IPS-18a (cell line): ENCODE measurements at regions not wholly inside any gene's neighbourhood (a gene's known extent, or its start where the extent isn't known, plus 50 kb on each side); places are given as distances from the start of the nearest gene placed in this dataset.
"Not testable (repeated sequence)": the region's sequence is repeated elsewhere in the genome, so short reads cannot be mapped to it uniquely, and the experiment has no call there.

ENCODE experiments used
- H3K27ac ChIP-seq: one replicate; pipeline ENCODE4 v1.5.1; 2013; ENCODE audit warnings: low read length
- H3K27me3 ChIP-seq: one replicate; pipeline ENCODE4 v1.6.1; 2013; ENCODE audit warnings: mild to moderate bottlenecking, low read length; ENCODE audit not compliant: control insufficient read depth, insufficient read depth
- H3K36me3 ChIP-seq: one replicate; pipeline ENCODE4 v1.6.1; 2013; ENCODE audit warnings: low read depth, low read length; ENCODE audit not compliant: control insufficient read depth
- H3K4me1 ChIP-seq: one replicate; pipeline ENCODE4 v1.6.1; 2013; ENCODE audit warnings: low read depth, low read length; ENCODE audit not compliant: control insufficient read depth
- H3K4me3 ChIP-seq: one replicate; pipeline ENCODE4 v1.5.1; 2013; ENCODE audit warnings: low read length
- H3K9ac ChIP-seq: one replicate; pipeline ENCODE4 v1.6.1; 2013; ENCODE audit warnings: mild to moderate bottlenecking, low read length, moderate library complexity
- H3K9me3 ChIP-seq: one replicate; pipeline ENCODE4 v1.6.1; 2013; ENCODE audit warnings: low read depth, low read length; ENCODE audit not compliant: control insufficient read depth

DNA sequence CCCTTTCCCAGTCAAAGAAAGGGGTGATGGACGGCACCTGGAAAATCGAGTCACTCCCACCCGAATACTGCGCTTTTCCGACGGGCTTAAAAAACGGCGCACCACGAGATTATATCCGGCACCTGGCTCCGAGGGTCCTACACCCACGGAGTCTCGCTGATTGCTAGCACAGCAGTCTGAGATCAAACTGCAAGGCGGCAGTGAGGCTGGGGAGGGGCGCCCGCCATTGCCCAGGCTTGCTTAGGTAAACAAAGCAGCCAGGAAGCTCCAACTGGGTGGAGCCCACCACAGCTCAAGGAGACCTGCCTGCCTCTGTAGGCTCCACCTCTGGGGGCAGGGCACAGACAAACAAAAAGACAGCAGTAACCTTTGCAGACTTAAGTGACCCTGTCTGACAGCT, 317.7 kb upstream of the GJE1 start:
- not testable (repeated sequence) for H3K9ac ChIP-seq, H3K9me3 ChIP-seq, H3K4me1 ChIP-seq, H3K27me3 ChIP-seq, H3K4me3 ChIP-seq, H3K27ac ChIP-seq, H3K36me3 ChIP-seq

GRCh38 chr6:141809901-141810300, 322.8 kb upstream of the GJE1 start:
- H3K9me3 ChIP-seq = no peaks in the 10 kb centered on the region
- H3K4me3 ChIP-seq = no peak overlapping the region
- H3K27ac ChIP-seq = no peak overlapping the region
- H3K9ac ChIP-seq = no peak overlapping the region
- H3K36me3 ChIP-seq = no peaks in the 10 kb centered on the region
- peaks cover 14% of the 10 kb centered on the region for H3K4me1 ChIP-seq
- no peaks in the 10 kb centered on the region for H3K27me3 ChIP-seq

- H3K36me3 ChIP-seq = no peaks in the 10 kb centered on the region
- H3K9ac ChIP-seq = no peak overlapping the region
- no peaks in the 10 kb centered on the region for H3K27me3 ChIP-seq
- H3K27ac ChIP-seq = no peak overlapping the region
- H3K4me3 ChIP-seq = no peak overlapping the region
- H3K9me3 ChIP-seq = no peaks in the 10 kb centered on the region
- H3K4me1 ChIP-seq = peaks cover 14% of the 10 kb centered on the region
Observed at GRCh38 chr6:141808662-141809061, 324.1 kb upstream of the GJE1 start.

DNA sequence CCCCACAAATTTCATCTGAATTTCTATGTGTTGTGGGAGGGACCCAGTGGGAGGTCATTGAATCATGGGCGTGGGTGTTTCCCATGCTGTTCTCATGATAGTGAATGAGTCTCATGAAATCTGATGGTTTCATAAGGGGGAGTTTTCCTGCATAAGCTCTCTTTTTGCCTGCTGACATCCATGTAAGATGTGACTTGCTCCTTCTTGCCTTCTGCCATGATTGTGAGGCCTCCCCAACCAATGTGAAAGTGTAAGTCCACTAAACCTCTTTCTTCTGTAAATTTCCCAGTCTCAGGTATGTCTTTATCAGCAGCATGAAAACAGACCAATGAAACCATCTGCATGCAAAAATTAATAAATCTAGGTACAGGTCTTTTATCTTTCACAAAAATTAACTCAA, 331.8 kb upstream of the GJE1 start:
- not testable (repeated sequence) for H3K4me3 ChIP-seq, H3K27ac ChIP-seq, H3K27me3 ChIP-seq, H3K9me3 ChIP-seq, H3K4me1 ChIP-seq, H3K36me3 ChIP-seq, H3K9ac ChIP-seq

- no peak overlapping the region for H3K9ac ChIP-seq
Observed at GRCh38 chr6:141790921-141791320, 341.8 kb upstream of the GJE1 start.

DNA sequence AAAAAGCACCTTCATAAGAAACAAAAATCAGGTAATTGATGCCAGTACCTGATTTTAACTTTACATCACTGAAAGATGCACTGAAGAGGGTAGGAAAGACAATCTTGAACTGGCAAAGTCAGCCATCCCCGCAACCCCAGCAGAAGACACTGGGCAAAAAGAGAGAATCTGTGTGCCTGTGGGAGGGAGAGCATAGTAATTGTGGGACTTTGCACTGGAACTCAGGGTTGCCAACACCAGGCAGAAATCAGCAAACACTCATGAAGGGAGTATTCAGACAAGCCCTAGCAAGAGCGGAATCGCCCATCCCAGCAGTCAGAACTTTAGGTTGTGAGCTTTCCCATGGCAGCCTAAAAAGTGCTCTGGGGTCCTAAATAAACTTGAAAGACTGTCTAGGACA, 344.6 kb upstream of the GJE1 start:
- Histone ChIP-seq H3K4me1 (peaks cover 5% of the 10 kb centered on the region), H3K9ac (no peak overlapping the region), H3K27ac (no peak overlapping the region), H3K27me3 (no peaks in the 10 kb centered on the region), H3K9me3 (no peaks in the 10 kb centered on the region), H3K36me3 (no peaks in the 10 kb centered on the region), H3K4me3 (no peak overlapping the region)

More at GRCh38 chr6:141790921-141791320, 341.8 kb upstream of the GJE1 start:
- Histone ChIP-seq H3K4me1 (peaks cover 5% of the 10 kb centered on the region), H3K9me3 (no peaks in the 10 kb centered on the region), H3K27ac (no peak overlapping the region), H3K4me3 (no peak overlapping the region), H3K27me3 (no peaks in the 10 kb centered on the region), H3K36me3 (no peaks in the 10 kb centered on the region)

GRCh38 chr6:141783585-141783984, 349.1 kb upstream of the GJE1 start:
- no peak overlapping the region for H3K27ac ChIP-seq
- no peaks in the 10 kb centered on the region for H3K27me3 ChIP-seq
- H3K4me1 ChIP-seq = no peaks in the 10 kb centered on the region
- H3K9ac ChIP-seq = no peak overlapping the region
- no peak overlapping the region for H3K4me3 ChIP-seq
- no peaks in the 10 kb centered on the region for H3K36me3 ChIP-seq
- no peaks in the 10 kb centered on the region for H3K9me3 ChIP-seq

- H3K9ac ChIP-seq = no peak overlapping the region
- H3K36me3 ChIP-seq = no peaks in the 10 kb centered on the region
- no peak overlapping the region for H3K27ac ChIP-seq
- no peak overlapping the region for H3K4me3 ChIP-seq
- H3K4me1 ChIP-seq = no peaks in the 10 kb centered on the region
- H3K9me3 ChIP-seq = no peaks in the 10 kb centered on the region
- H3K27me3 ChIP-seq = no peaks in the 10 kb centered on the region
Observed at GRCh38 chr6:141780296-141780695, 352.4 kb upstream of the GJE1 start.

- no peaks in the 10 kb centered on the region for H3K36me3 ChIP-seq
- no peak overlapping the region for H3K4me3 ChIP-seq
- H3K27ac ChIP-seq = no peak overlapping the region
- no peaks in the 10 kb centered on the region for H3K9me3 ChIP-seq
- no peaks in the 10 kb centered on the region for H3K4me1 ChIP-seq
- no peak overlapping the region for H3K9ac ChIP-seq
- H3K27me3 ChIP-seq = no peaks in the 10 kb centered on the region
Observed at GRCh38 chr6:141764388-141764787, 368.3 kb upstream of the GJE1 start.

DNA sequence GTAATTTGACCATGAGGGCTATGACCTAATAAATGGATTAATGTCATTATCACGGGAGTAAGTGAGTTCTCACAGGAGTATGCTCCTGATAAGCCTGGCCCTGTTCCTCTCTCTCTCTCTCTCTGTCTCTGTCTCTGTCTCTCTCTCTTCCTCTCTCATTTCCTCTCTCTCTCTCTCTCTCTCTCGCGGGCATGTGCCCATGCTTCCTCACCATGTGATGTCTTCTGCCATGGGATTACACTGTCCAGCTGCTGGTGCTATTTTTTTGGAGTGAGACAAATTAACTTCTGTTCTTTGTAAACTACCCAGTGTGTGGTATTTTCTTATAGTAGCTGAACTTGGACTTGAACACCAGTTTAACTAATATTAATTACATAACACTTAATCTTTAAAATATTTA, 374.3 kb upstream of the GJE1 start:
- Histone ChIP-seq H3K9ac (no peak overlapping the region), H3K4me3 (no peak overlapping the region), H3K36me3 (no peaks in the 10 kb centered on the region), H3K4me1 (no peaks in the 10 kb centered on the region), H3K27me3 (no peaks in the 10 kb centered on the region), H3K9me3 (no peaks in the 10 kb centered on the region), H3K27ac (no peak overlapping the region)

GRCh38 chr6:141753180-141753579, 379.5 kb upstream of the GJE1 start:
- no peak overlapping the region for H3K27ac ChIP-seq
- no peaks in the 10 kb centered on the region for H3K4me1 ChIP-seq
- no peaks in the 10 kb centered on the region for H3K9me3 ChIP-seq
- no peaks in the 10 kb centered on the region for H3K27me3 ChIP-seq
- H3K9ac ChIP-seq = no peak overlapping the region
- H3K4me3 ChIP-seq = no peak overlapping the region
- H3K36me3 ChIP-seq = no peaks in the 10 kb centered on the region

DNA sequence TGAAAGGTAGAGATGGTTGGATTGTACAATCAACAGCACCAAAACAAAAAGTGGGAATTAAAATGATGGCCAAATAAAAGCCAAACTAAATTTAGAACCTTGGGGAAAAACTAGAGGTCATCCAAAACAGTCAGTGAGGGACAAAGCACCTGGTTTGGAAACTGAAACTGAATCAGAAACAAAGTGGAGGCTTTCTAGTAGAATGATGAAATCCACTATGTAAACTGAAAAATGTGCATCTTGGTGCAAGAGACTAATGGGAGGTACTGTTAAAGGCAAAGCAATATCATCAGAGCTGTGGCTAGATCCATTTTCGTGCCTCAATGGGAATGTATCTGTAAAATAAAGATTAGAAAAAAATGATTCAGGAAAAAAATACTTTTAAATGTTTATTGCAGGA, 380.0 kb upstream of the GJE1 start:
- no peak overlapping the region for H3K27ac ChIP-seq
- no peak overlapping the region for H3K9ac ChIP-seq
- H3K4me3 ChIP-seq = no peak overlapping the region
- H3K9me3 ChIP-seq = no peaks in the 10 kb centered on the region
- no peaks in the 10 kb centered on the region for H3K4me1 ChIP-seq
- H3K36me3 ChIP-seq = no peaks in the 10 kb centered on the region
- no peaks in the 10 kb centered on the region for H3K27me3 ChIP-seq

DNA sequence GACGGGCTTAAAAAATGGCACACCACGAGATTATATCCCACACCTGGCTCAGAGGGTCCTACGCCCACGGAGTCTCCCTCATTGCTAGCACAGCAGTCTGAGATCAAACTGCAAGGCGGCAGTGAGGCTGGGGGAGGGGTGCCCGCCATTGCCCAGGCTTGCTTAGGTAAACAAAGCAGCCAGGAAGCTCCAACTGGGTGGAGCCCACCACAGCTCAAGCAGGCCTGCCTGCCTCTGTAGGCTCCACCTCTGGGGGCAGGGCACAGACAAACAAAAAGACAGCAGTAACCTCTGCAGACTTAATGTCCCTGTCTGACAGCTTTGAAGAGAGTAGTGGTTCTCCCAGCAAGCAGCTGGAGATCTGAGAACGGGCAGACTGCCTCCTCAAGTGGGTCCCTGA, 386.4 kb upstream of the GJE1 start:
- not testable (repeated sequence) for H3K27me3 ChIP-seq, H3K9ac ChIP-seq

More for the DNA sequence above, 386.4 kb upstream of the GJE1 start:
- not testable (repeated sequence) for H3K27ac ChIP-seq, H3K36me3 ChIP-seq, H3K4me3 ChIP-seq, H3K9me3 ChIP-seq, H3K4me1 ChIP-seq
